ENCODE measurements at regions not wholly inside any gene's neighbourhood (a gene's known extent, or its start where the extent isn't known, plus 50 kb on each side); places are given as distances from the start of the nearest gene placed in this dataset.
"Not testable (repeated sequence)": the region's sequence is repeated elsewhere in the genome, so short reads cannot be mapped to it uniquely, and the experiment has no call there.

DNA sequence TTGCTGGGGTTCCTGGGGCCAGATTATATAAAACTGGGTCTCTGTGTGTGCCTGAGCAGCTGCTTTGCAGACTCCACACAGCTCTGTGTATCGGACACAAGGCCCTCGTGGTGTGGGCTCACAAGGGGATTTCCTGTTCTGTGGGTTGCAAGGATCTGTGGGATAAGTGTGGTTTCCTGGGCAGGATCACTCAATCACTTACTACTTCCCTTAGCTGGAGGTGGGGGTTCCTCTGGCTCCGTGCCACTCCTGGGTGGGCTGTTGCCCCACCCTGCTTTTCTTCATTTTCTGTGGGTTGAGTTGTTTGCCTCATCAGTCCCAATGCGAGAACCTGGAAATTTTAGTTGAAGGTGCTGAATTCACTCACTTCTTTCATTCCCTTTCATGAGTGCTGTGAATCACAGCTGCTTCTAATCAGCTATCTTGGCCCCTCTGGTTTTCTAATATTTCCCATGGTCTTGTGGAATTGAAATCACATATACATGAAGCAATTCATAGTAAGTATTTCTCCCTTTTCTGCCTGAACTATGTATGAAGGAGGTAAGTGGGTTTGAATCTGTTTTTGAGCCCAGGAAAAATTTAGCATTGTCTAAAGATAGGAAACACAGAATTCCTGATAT, 196.3 kb downstream of the DCDC2C start:
- no peak for ATAC-seq

GRCh38 chr2:3902131-3902530, 198.8 kb downstream of the DCDC2C start:
- no peak for ATAC-seq

GRCh38 chr2:3904061-3904460, 200.7 kb downstream of the DCDC2C start:
- no peak for ATAC-seq

DNA sequence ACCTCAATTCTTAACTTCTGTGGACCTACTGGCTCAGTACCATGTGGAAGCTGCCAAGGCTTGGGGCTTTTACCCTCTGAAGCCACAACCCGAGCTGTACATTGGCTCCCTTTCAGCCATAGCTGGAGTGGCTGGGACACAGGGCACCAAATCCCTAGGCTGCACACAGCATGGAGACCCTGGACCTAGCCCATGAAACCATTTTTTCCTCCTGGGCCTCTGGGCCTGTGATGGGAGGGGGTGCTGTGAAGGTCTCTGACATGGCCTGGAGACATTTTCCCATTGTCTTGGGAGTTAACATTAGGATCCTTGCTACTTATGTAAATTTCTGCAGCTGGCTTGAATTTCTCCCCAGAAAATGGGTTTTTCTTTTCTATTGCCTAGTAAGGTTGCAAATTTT, 205.1 kb downstream of the DCDC2C start:
- not testable (repeated sequence) for ATAC-seq

DNA sequence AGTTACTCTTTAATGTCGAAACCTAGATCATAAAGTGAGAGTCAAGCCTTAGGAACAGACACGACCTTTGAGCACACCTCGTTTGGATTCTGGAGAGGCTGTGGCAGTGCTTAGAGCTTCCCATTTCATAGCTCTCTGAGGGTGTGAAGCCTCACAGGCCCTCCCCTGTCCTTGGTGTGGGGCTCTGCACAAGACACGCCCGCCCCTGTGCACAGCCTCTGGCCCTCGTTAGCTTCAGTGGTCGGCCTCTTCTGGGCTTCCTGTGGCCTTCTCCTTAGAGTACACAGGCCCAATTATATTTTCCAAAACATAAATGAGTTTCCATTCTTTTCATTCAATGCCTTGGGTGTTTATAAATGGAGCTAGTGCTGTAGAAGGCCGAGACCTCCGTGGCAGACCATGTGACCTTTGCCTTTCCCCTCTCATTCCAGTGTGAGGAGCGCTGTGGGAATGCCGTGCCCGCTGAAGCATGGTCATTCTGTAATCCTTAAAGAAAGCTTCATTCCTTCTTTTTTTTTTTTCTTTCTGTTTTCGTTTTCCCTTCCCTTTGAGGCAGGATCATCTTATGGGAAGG, 208.6 kb downstream of the DCDC2C start:
- no peak for ATAC-seq

- no peak for ATAC-seq
These were observed 209.8 kb downstream of the DCDC2C start for GRCh38 chr2:3913166-3913565.

DNA sequence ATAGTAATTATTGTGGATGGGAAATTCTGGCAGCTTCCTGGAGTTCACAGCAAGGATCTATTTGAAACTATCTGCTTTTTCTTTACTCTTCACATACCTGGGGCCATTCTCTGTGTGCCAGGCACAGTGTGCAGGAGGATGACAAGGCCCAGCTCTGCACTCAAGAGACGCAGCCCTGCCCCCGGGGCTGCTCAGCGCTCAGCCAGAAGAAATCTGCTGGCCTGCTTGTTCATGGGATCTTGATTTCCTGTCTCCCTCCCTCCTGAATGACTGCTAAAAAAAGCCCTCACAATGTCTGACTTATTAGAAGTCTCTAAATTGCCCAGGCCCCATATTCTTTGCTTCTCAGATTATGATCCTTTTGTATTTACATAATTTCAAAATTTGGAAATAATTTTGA, 210.9 kb downstream of the DCDC2C start:
- no peak for ATAC-seq

DNA sequence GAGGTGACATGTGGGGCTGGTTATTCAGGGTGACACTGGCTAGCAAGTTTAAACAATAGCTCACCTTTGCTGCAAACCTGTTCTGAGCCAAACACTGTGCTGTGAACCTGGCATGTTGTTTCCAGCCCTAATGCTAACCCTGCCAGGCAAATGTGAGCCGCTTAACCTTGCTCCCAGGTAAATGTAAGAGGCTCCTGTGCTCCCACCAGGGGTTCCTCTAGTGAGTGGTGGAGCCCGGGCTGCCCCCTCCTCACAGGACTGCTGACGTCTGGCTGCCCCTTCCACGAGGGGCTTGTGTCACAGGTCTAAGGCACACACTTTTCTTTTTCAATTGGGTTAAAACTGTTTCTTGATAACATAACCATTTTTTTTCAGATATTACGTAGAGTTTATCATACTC, 223.7 kb downstream of the DCDC2C start:
- no peak for ATAC-seq

DNA sequence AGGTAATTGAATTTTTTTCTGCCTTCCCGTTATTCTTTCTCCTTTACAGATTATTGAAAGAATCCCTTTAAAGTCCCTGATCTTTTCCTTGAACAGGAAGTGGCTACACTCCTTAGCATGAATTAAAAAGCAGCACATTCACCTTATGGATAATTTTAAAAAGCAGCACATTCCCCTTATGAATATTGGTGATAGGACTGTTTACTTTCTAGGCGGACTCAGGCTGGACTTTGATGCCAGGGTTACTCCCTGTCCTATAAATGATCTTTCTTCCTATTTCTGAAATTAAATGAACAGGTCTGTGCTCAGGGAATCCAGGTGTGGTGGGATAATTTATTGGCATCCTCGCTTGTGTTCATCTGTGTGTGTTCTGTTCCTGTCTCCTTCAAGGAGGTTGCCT, 226.0 kb downstream of the DCDC2C start:
- ATAC-seq, result no peak

DNA sequence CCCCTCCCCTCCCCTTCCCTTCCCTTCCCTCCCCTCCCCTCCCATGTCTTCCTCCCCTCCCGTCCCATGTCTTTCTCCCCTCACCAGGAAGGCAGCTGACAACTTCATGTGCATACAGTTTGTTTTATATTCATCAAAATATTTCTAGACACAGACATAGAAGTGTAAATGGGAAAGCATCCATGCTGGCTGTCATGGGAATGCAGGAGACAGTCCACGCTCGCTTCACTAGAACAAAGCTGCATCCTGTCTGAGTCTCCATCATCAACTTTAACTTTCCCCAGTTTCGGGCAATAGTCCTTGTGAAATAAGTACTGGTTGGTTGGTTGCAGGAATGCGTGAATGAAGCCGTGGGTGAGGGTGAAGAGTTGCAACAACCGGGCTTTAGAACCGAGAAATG, 226.9 kb downstream of the DCDC2C start:
- no peak for ATAC-seq

DNA sequence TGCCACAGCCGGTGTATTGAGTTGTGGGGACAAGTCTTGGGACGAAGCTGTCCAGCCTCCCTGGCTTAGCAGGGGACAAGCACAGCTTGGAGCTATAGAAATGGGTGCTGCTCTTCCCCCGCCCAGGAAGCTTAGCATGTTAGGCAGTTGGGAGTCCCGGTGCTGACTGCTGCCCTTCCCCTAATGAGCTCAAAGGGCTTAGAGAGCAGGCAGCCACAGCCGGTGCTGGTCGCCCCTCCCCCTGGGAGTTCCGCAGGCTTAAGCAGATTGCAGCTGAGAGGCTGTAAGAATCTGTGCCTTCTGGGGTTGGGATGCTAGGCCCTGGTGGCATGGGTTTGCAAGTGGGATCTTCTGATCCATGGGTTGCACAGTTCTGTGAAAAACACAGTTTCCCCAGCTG, 237.3 kb downstream of the DCDC2C start:
- no peak for ATAC-seq

DNA sequence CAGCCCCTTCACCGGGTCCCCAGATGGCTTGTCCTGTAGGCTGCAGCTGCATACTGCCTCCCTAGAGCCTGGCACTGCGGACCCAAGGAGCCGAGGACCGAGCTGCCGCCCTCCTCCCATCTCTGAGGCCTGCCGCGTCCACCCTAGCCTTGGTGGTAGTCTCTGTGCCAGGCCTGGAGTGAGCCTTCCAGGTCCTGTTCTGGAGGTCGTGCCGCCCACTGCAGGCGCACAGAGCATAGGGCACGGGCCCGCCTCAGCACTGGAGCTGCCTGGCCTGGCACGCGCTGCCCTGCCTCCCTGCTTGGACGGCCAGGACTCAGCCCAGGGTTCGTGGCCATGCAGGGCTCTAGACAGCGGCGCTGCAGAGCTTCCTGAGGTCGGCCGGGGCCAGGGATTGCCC, 239.5 kb downstream of the DCDC2C start:
- no peak for ATAC-seq

DNA sequence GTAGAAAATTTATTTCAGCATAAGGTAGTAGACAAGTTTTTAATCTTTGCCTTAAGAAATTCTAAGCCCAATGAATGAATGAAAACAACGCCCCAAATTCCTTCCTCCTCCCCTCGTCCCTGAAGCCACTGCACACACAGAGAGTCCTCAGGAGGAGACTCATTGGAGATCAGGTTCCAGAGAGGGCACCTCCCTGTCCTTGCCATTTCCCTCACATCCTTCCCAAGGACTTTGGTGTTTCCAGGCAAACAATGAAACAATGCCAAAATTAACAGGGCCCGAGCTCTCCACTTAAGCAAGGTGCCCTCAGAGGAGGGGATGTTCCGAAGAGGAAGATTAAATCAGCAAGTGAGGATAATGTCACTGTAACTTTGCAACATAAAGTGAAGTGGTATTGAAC, 240.7 kb downstream of the DCDC2C start:
- no peak for ATAC-seq

- no peak for ATAC-seq
These were observed 241.5 kb downstream of the DCDC2C start for GRCh38 chr2:3944841-3945240.

DNA sequence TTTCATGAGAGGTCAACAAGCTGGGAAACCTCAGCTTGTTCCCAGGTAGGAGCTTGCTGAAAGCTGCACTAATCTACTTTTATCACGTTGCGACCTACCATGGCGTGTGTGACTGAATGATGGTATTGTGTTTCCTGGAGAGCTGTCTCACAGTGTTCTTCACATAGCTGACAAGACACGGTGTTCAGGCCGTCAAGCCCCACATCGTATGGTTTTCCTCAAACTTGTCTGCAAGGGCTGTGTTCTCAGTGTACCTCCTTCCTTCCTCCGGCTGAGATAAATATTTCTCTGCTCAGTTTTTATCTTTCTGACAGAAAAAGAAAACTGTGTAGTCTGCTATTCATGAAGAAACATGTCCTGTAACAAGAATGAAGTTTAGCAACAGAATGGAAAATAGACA, 244.8 kb downstream of the DCDC2C start:
- no peak for ATAC-seq

DNA sequence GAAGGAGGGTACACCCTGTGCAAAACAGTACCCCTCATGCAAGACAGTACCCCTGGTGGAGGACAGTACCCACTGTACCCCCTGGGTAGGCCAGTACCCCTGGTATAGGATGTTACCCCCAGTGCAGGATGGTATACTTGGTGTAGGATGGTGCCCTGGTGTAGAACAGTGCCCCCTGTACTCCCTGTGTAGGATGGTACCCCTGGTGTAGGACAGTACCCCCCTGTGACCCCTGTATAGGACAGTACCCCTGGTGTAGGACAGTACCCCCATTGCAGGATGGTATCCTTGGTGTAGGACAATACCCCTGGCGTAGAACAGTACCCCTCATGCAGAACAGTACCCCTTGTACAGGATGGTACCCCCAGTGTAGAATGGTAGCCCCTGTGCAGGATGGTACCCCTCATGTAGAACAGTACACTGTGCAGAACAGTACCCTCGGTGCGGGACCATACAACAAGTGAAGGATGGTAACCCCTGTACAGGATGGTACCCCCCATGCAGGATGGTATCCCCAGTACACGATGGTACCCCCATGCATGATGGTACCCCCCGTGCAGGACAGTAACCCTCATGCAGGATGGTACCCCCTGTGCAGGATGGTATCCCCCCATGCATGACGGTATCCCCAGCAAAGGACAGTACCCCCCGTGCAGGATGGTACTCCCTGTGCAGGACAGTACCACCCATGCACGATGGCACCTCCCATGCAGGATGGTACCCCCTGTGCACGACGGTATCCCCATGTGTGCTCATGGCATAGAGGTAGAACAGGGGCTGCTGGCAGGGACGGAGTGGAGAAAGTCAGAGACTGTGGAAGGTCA, 248.0 kb downstream of the DCDC2C start:
- no peak for ATAC-seq

DNA sequence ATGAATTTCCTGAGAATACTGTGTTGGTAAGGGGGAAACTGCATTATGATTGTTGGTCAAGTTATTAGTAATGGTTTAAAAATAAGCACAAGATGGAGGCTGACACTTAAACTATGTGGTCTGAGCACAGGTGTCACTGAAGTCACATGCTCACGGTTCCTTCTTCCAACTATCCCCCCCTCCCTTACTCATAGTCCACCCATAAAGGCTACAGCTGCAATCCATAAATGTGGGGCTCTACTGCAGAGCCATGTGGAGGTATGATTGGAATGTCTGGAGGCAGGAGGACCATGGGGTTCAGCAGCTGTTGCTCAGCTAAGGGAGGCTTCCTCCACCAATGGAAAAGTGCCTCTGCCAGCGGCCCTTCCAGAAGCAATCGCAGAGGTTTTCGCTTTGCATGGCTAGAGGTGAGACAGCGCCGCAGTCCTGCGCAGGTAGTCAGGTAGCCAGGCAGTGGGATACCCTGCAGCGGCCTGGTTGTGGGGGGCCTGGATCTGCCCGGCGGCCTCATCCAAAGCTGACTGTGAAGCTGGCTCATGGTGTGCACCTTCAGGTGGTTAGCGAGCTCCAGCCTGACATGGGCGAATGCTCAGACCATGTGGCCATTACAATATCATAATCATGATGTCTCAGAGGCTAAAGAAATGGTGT, 249.6 kb downstream of the DCDC2C start:
- ATAC-seq, result no peak

DNA sequence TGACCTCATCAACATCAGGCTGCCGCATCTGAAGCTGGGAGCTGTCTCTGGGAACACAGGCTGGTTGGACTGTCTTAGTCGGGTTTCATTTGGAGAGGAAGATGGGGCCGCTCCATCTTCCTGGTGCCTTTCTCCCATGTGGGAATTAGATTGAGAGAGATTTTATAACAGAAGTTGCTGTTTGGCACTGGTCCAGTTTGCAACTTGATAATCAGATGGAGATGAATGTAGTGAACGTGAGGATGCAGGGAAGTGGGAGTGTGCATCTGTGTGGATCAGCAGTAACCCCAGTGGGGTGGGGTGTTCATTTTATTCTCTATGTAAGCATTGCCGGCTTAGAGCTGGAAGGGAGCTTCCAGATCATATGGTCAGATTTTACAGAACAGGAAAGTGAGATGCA, 250.9 kb downstream of the DCDC2C start:
- no peak for ATAC-seq

GRCh38 chr2:3956406-3956805, 253.0 kb downstream of the DCDC2C start:
- ATAC-seq, result no peak

DNA sequence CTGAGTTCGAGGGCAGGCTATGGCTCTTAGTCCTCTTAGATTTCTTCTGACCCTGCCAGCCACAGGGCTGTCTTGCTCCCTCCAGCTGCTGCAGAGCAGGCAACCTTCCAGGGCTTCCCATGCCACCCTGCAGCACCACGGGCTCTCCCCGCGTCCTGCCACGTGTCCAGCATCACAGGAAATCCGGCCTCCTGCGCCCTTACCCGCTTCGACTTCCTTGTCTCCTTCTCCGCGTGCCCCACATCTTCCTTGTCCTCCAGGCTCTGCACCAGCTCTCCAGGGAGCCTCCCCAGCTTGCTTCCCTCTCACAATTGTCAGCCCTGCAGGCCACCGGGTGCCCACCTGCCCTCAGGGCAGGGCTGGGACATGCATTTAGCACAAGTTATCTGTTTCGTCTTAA, 253.5 kb downstream of the DCDC2C start:
- no peak for ATAC-seq

GRCh38 chr2:3958465-3958864, 255.1 kb downstream of the DCDC2C start:
- no peak for ATAC-seq

DNA sequence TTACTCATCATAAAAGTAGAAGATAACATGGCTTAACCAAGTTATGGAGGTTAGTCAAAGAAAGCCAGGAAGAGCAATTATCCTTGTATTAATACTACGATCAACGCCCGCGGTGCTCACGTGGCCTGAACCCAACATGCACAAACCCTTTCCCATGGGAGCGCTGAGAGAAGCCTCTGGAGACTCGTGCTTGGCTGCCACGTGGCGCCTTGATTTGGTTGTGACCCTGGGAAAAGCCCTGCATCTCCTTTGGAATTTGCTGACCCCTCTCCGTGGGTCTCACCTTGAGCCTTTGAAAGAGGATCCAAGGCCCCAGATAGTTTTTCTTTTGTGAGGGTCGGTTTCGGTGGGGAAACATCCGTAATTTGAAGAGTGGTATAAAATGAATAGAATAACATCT, 255.6 kb downstream of the DCDC2C start:
- ATAC-seq, result no peak

GRCh38 chr2:3959372-3959771, 256.0 kb downstream of the DCDC2C start:
- ATAC-seq, result no peak

DNA sequence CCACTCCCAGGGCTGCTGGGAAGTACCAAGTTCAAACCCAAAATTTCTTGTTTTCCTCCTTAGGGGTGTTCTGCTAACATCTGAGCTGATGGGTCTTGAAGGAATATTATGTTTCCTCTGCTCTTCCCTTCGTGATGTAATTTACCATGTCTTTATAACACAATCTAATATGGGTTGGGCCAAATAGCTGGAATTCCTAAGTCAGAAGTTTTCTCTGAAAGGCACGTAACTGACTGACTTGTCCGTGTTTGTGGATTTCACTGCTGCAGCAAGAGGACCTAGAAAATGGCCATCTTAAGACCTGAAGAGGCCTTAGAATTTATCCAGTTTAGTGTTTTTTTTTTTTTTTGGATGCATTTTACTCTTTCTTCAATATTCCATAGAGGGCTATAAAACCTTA, 256.7 kb downstream of the DCDC2C start:
- ATAC-seq, result no peak

Data from activated CD4-positive, CD25-positive, alpha-beta regulatory T cell treated with anti-CD3 and anti-CD28 coated beads, Interleukin-2, amount 50 U/mL, for 24 hours (primary cell).